Esophagus mucosa (tissue), 1 donor: ENCODE measurements at regions not wholly inside any gene's neighbourhood (a gene's known extent, or its start where the extent isn't known, plus 50 kb on each side); places are given as distances from the start of the nearest gene placed in this dataset.
"Not testable (repeated sequence)": the region's sequence is repeated elsewhere in the genome, so short reads cannot be mapped to it uniquely, and the experiment has no call there.

Experiments used
- ATAC-seq: fragments of 200-7000 bp; cut with Tn5 transposase; one replicate; pipeline ENCODE4 v1.9.1; 2020
- donor health status: DM: yes; HTN: yes; CAD: no.

- no peak for ATAC-seq
These were observed 223.2 kb downstream of the PMAIP1 start for GRCh38 chr18:60123031-60123430.

- ATAC-seq, result no peak
These were observed 222.5 kb downstream of the PMAIP1 start for GRCh38 chr18:60122339-60122738.

- no peak for ATAC-seq
These were observed 220.5 kb downstream of the PMAIP1 start for GRCh38 chr18:60120231-60120750.

GRCh38 chr18:60117321-60117720 is 217.5 kb downstream of the PMAIP1 start:
- no peak for ATAC-seq

- ATAC-seq, result peak; percentile 82
These were observed 213.6 kb downstream of the PMAIP1 start for GRCh38 chr18:60113396-60113795.

- peak; percentile 23 for ATAC-seq
These were observed 212.6 kb downstream of the PMAIP1 start for GRCh38 chr18:60112369-60112768.

- no peak for ATAC-seq
These were observed 211.7 kb downstream of the PMAIP1 start for GRCh38 chr18:60111525-60111924.

GRCh38 chr18:60110836-60111235 is 211.0 kb downstream of the PMAIP1 start:
- no peak for ATAC-seq

- ATAC-seq, result no peak
These were observed 201.0 kb downstream of the PMAIP1 start for GRCh38 chr18:60100778-60101177.

GRCh38 chr18:60099709-60100108 is 199.9 kb downstream of the PMAIP1 start:
- ATAC-seq, result no peak

- peak; percentile 56 for ATAC-seq
These were observed 196.6 kb downstream of the PMAIP1 start for GRCh38 chr18:60096428-60096827.

GRCh38 chr18:60092073-60092472 is 192.3 kb downstream of the PMAIP1 start:
- no peak for ATAC-seq

- no peak for ATAC-seq
These were observed 190.4 kb downstream of the PMAIP1 start for GRCh38 chr18:60090170-60090569.

GRCh38 chr18:60082790-60083189 is 183.0 kb downstream of the PMAIP1 start:
- no peak for ATAC-seq

- ATAC-seq, result no peak
These were observed 182.5 kb downstream of the PMAIP1 start for GRCh38 chr18:60082282-60082681.

GRCh38 chr18:60075477-60075876 is 175.7 kb downstream of the PMAIP1 start:
- no peak for ATAC-seq

- ATAC-seq, result no peak
These were observed 170.8 kb downstream of the PMAIP1 start for GRCh38 chr18:60070631-60071030.

- ATAC-seq, result no peak
These were observed 169.3 kb downstream of the PMAIP1 start for GRCh38 chr18:60069145-60069544.

- no peak for ATAC-seq
These were observed 167.8 kb downstream of the PMAIP1 start for GRCh38 chr18:60067426-60068210.

- no peak for ATAC-seq
These were observed 166.6 kb downstream of the PMAIP1 start for GRCh38 chr18:60066219-60066975.

GRCh38 chr18:60064271-60064670 is 164.5 kb downstream of the PMAIP1 start:
- ATAC-seq, result no peak

GRCh38 chr18:60062831-60063230 is 163.0 kb downstream of the PMAIP1 start:
- ATAC-seq, result not testable (repeated sequence)

- ATAC-seq, result no peak
These were observed 162.6 kb downstream of the PMAIP1 start for GRCh38 chr18:60062396-60062795.

GRCh38 chr18:60060578-60060977 is 160.8 kb downstream of the PMAIP1 start:
- no peak for ATAC-seq
